ENCODE measurements at regions not wholly inside any gene's neighbourhood (a gene's known extent, or its start where the extent isn't known, plus 50 kb on each side); places are given as distances from the start of the nearest gene placed in this dataset.
"Not testable (repeated sequence)": the region's sequence is repeated elsewhere in the genome, so short reads cannot be mapped to it uniquely, and the experiment has no call there.

DNA sequence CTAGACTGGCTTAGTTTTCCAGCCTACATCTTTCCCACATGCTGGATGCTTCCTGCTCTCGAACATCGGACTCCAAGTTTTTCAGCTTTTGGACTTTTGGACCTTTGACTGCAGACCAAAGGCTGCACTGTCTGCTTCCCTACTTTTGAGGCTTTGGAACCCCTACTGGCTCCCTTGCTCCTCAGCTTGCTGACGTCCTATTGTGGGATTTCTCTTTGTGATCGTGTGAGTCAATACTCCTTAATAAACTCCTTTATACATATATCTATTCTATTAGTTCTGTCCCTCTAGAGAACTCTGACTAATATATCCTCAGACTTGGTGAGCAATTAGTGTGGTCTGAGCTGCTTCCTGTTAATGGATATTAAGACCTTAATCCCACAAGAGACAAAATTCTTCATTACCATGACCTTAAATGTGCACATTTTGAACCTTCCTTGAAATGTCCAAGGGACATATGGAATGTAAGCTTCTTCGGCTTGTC lies 752.9 kb downstream of the CDH18 start:
- no peak overlapping the region for H3K4me2 ChIP-seq (ENCODE audit: extremely low read depth, insufficient read depth, low read length)

DNA sequence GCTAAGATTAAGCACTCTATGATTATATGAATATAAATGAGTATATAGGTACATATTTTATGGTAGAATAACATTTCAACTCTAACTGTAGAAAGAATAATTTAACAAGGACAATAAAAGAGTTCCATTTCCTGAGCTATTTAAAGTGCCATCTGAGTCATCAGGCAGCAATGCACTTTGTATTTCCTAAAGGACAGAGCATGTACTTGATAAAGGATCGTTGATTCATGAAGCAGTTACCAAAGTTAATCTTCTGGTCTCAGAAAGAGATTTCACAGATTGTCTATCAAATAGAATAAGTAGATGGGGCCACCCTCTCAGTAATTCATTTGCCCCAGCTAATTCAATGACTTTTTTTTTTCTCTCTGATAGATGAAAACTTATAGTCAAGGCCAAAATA lies 747.8 kb downstream of the CDH18 start:
- Histone ChIP-seq H3K9me3 (ENCODE audit: control insufficient read depth, insufficient read depth, low read depth, low read length) (no peaks in the 10 kb centered on the region), H3K36me3 (ENCODE audit: control insufficient read depth, insufficient read depth, low read length) (no peaks in the 10 kb centered on the region), H2AFZ (ENCODE audit: low read length) (no peak overlapping the region), H3K9ac (ENCODE audit: insufficient read depth, low read length) (no peak overlapping the region), H3K4me1 (ENCODE audit: control insufficient read depth, extremely low read depth, insufficient read depth, low read length) (no peaks in the 10 kb centered on the region), H3K27me3 (ENCODE audit: control insufficient read depth, insufficient read depth, low read length) (no peaks in the 10 kb centered on the region), H3K4me3 (replicated peaks in 1 of 4; ENCODE audit: control extremely low read depth in 1 of 4, insufficient read depth in 1 of 4, low read depth in 3 of 4, low read length in 4 of 4) (no peak overlapping the region), H3K4me2 (ENCODE audit: extremely low read depth, insufficient read depth, low read length) (no peak overlapping the region), H3K79me2 (ENCODE audit: control insufficient read depth, insufficient read depth, low read length) (no peaks in the 10 kb centered on the region), H3K27ac (ENCODE audit: insufficient read depth, low read length) (no peak overlapping the region), H4K20me1 (ENCODE audit: control insufficient read depth, extremely low read depth, insufficient read depth, low read length) (no peaks in the 10 kb centered on the region)
- TF ChIP-seq CTCF (conservative IDR thresholded peaks at IDR 0.05 in 1 of 2, IDR thresholded peaks at IDR 0.05 in 1 of 2; ENCODE audit: low read depth in 1 of 2, low read length in 2 of 2) = no peak
- no peak for TF ChIP-seq EZH2 (IDR thresholded peaks at IDR 0.05; ENCODE audit: low read length, missing control alignments)
- peak; percentile 12 to 81 for DNase-seq (ENCODE audit: low read depth in 2 of 2)

More for the DNA sequence above, 752.9 kb downstream of the CDH18 start:
- Histone ChIP-seq H3K4me1 (ENCODE audit: control insufficient read depth, extremely low read depth, insufficient read depth, low read length) (no peaks in the 10 kb centered on the region), H4K20me1 (ENCODE audit: control insufficient read depth, extremely low read depth, insufficient read depth, low read length) (no peaks in the 10 kb centered on the region), H3K9ac (ENCODE audit: insufficient read depth, low read length) (no peak overlapping the region), H3K9me3 (ENCODE audit: control insufficient read depth, insufficient read depth, low read depth, low read length) (no peaks in the 10 kb centered on the region), H3K27ac (ENCODE audit: insufficient read depth, low read length) (no peak overlapping the region), H2AFZ (ENCODE audit: low read length) (no peak overlapping the region), H3K27me3 (ENCODE audit: control insufficient read depth, insufficient read depth, low read length) (no peaks in the 10 kb centered on the region), H3K79me2 (ENCODE audit: control insufficient read depth, insufficient read depth, low read length) (no peaks in the 10 kb centered on the region), H3K36me3 (ENCODE audit: control insufficient read depth, insufficient read depth, low read length) (no peaks in the 10 kb centered on the region), H3K4me3 (replicated peaks in 1 of 4; ENCODE audit: control extremely low read depth in 1 of 4, insufficient read depth in 1 of 4, low read depth in 3 of 4, low read length in 4 of 4) (no peak overlapping the region)
- no peak for TF ChIP-seq CTCF (conservative IDR thresholded peaks at IDR 0.05 in 1 of 2, IDR thresholded peaks at IDR 0.05 in 1 of 2; ENCODE audit: low read depth in 1 of 2, low read length in 2 of 2)
- TF ChIP-seq EZH2 (IDR thresholded peaks at IDR 0.05; ENCODE audit: low read length, missing control alignments) = no peak
- DNase-seq (ENCODE audit: low read depth in 2 of 2) = peak in 1 of 2 donors; percentile 52

DNA sequence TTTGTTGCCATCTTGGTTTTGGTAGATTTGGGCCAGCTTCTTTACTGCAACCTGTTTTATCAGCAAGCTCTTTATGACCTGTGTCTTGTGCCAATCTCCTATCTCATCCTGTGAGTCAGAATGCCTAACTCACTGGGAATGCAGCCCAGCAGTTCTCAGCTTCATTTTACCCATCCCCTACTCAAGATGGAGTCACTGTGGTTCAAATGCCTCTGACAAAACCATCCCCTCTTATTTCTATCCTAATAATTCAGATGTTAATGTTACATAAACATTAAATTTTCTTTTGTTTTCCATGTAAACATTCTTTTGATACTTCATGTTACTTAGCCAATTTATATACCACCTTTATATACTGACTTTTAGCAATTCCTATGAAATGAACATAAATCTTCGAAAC lies 746.3 kb downstream of the CDH18 start:
- Histone ChIP-seq H3K36me3 (ENCODE audit: control insufficient read depth, insufficient read depth, low read length) (no peaks in the 10 kb centered on the region), H4K20me1 (ENCODE audit: control insufficient read depth, extremely low read depth, insufficient read depth, low read length) (no peaks in the 10 kb centered on the region), H3K4me2 (ENCODE audit: extremely low read depth, insufficient read depth, low read length) (no peak overlapping the region), H3K27ac (ENCODE audit: insufficient read depth, low read length) (no peak overlapping the region), H3K27me3 (ENCODE audit: control insufficient read depth, insufficient read depth, low read length) (no peaks in the 10 kb centered on the region), H3K79me2 (ENCODE audit: control insufficient read depth, insufficient read depth, low read length) (no peaks in the 10 kb centered on the region), H3K4me3 (replicated peaks in 1 of 4; ENCODE audit: control extremely low read depth in 1 of 4, insufficient read depth in 1 of 4, low read depth in 3 of 4, low read length in 4 of 4) (no peak overlapping the region), H2AFZ (ENCODE audit: low read length) (no peak overlapping the region), H3K9me3 (ENCODE audit: control insufficient read depth, insufficient read depth, low read depth, low read length) (no peaks in the 10 kb centered on the region), H3K9ac (ENCODE audit: insufficient read depth, low read length) (no peak overlapping the region), H3K4me1 (ENCODE audit: control insufficient read depth, extremely low read depth, insufficient read depth, low read length) (no peaks in the 10 kb centered on the region)
- peak in 1 of 2 donors; percentile 45 for DNase-seq (ENCODE audit: low read depth in 2 of 2)
- TF ChIP-seq EZH2 (IDR thresholded peaks at IDR 0.05; ENCODE audit: low read length, missing control alignments) = no peak
- TF ChIP-seq CTCF (conservative IDR thresholded peaks at IDR 0.05 in 1 of 2, IDR thresholded peaks at IDR 0.05 in 1 of 2; ENCODE audit: low read depth in 1 of 2, low read length in 2 of 2) = no peak

GRCh38 chr5:19246191-19246590 lies 741.8 kb downstream of the CDH18 start:
- DNase-seq (ENCODE audit: low read depth in 2 of 2); H4K20me1 ChIP-seq (ENCODE audit: control insufficient read depth, extremely low read depth, insufficient read depth, low read length); H3K4me3 ChIP-seq (replicated peaks in 1 of 4; ENCODE audit: control extremely low read depth in 1 of 4, insufficient read depth in 1 of 4, low read depth in 3 of 4, low read length in 4 of 4); H3K4me2 ChIP-seq (ENCODE audit: extremely low read depth, insufficient read depth, low read length); H3K79me2 ChIP-seq (ENCODE audit: control insufficient read depth, insufficient read depth, low read length); H3K9me3 ChIP-seq (ENCODE audit: control insufficient read depth, insufficient read depth, low read depth, low read length); H3K27me3 ChIP-seq (ENCODE audit: control insufficient read depth, insufficient read depth, low read length); H2AFZ ChIP-seq (ENCODE audit: low read length); H3K27ac ChIP-seq (ENCODE audit: insufficient read depth, low read length); H3K36me3 ChIP-seq (ENCODE audit: control insufficient read depth, insufficient read depth, low read length); H3K4me1 ChIP-seq (ENCODE audit: control insufficient read depth, extremely low read depth, insufficient read depth, low read length); H3K9ac ChIP-seq (ENCODE audit: insufficient read depth, low read length): not testable (repeated sequence)
